BE2C (cell line): ENCODE measurements at regions not wholly inside any gene's neighbourhood (a gene's known extent, or its start where the extent isn't known, plus 50 kb on each side); places are given as distances from the start of the nearest gene placed in this dataset.

Source experiments
- DNase-seq: peaks from one replicate; pipeline ENCODE4 v3.0.0-alpha.2; 2020
- H3K27me3 ChIP-seq: fragments of 250-450 bp; sonication (Bioruptor Pico); 2 replicates; pipeline ENCODE4 v1.5.1; 2020; ENCODE audit warnings: mild to moderate bottlenecking
- H3K36me3 ChIP-seq: fragments of 250-450 bp; sonication (Bioruptor Pico); 2 replicates; pipeline ENCODE4 v1.5.1; 2020; ENCODE audit warnings: mild to moderate bottlenecking
- H3K4me1 ChIP-seq: fragments of 250-450 bp; sonication (Bioruptor Pico); 2 replicates; pipeline ENCODE4 v1.5.1; 2020
- H3K4me3 ChIP-seq: 2 replicates; pipeline ENCODE4 v1.5.1; 2011; ENCODE audit warnings: low read depth, low read length
- H3K9me3 ChIP-seq: fragments of 250-450 bp; sonication (Bioruptor Pico); 2 replicates; pipeline ENCODE4 v1.5.1; 2020
- TF ChIP-seq, protein P1 (sequence below): IDR thresholded peaks from 2 replicates; pipeline ENCODE4 v1.5.1; 2012; ENCODE audit warnings: mild to moderate bottlenecking, low read depth, low read length

- no peak for DNase-seq
- Histone ChIP-seq H3K27me3 (no peaks in the 10 kb centered on the region), H3K4me1 (no peaks in the 10 kb centered on the region), H3K36me3 (no peaks in the 10 kb centered on the region), H3K4me3 (no peak overlapping the region), H3K9me3 (no peaks in the 10 kb centered on the region)
- TF ChIP-seq, protein P1, sequence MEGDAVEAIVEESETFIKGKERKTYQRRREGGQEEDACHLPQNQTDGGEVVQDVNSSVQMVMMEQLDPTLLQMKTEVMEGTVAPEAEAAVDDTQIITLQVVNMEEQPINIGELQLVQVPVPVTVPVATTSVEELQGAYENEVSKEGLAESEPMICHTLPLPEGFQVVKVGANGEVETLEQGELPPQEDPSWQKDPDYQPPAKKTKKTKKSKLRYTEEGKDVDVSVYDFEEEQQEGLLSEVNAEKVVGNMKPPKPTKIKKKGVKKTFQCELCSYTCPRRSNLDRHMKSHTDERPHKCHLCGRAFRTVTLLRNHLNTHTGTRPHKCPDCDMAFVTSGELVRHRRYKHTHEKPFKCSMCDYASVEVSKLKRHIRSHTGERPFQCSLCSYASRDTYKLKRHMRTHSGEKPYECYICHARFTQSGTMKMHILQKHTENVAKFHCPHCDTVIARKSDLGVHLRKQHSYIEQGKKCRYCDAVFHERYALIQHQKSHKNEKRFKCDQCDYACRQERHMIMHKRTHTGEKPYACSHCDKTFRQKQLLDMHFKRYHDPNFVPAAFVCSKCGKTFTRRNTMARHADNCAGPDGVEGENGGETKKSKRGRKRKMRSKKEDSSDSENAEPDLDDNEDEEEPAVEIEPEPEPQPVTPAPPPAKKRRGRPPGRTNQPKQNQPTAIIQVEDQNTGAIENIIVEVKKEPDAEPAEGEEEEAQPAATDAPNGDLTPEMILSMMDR = no peak
Measured at GRCh38 chr2:39511605-39512433, 74.7 kb upstream of the MAP4K3 start.

DNA sequence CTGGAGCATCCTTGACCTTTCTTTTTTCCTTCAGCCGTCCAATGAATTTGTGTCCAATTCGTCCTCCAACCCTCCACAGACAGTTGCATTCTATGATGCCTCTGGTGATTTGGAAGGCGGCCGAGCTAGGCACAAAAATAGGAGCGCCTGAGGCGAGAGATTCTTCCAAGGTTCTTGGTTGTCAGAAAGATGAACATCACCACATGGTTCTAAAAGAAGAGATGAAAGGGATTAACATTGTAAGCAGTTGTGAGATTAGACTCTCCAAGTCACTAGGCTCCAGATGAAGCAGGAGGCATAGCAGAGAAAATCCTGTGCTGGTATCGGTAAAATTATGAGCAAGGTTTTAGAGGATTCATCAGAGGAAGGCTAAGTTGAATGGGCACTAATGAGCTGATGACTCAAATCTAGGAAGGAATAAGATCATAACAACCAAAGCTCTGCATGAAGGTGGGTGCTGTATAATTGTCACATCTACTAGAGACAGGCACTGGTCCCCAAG lies 75.4 kb upstream of the MAP4K3 start:
- no peak overlapping the region for H3K4me3 ChIP-seq
- no peaks in the 10 kb centered on the region for H3K27me3 ChIP-seq
- H3K4me1 ChIP-seq = no peaks in the 10 kb centered on the region
- TF ChIP-seq, protein P1 = no peak
- no peaks in the 10 kb centered on the region for H3K9me3 ChIP-seq
- no peaks in the 10 kb centered on the region for H3K36me3 ChIP-seq
- DNase-seq = no peak

DNA sequence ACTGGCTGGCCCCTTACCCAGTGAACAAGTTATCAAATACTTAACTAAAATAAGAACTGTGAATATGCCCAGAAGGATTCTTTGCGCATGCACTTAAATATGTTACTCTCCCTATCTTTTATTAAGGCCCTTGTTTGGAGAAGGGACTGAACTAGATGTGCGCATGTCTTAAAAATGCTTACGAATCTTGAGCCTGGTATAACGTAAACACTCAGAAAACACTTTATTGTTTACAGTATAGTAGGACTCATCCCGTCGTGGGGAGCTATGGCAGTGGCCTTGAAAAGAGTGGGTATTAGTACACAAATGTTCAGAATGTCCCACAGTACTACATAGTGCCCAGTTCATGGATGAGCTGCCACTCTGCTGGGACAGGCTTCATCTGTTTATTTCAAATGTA lies 75.9 kb upstream of the MAP4K3 start:
- H3K27me3 ChIP-seq = no peaks in the 10 kb centered on the region
- no peak for DNase-seq
- H3K4me3 ChIP-seq = no peak overlapping the region
- H3K4me1 ChIP-seq = no peaks in the 10 kb centered on the region
- TF ChIP-seq, protein P1 = no peak
- H3K36me3 ChIP-seq = no peaks in the 10 kb centered on the region
- no peaks in the 10 kb centered on the region for H3K9me3 ChIP-seq

- TF ChIP-seq, protein P1 = peak; percentile 80
- DNase-seq = peak; percentile 61
- no peaks in the 10 kb centered on the region for H3K4me1 ChIP-seq
Measured at GRCh38 chr2:39513641-39514094, 76.6 kb upstream of the MAP4K3 start.

GRCh38 chr2:39514825-39515224 lies 77.7 kb upstream of the MAP4K3 start:
- Histone ChIP-seq H3K4me1 (no peaks in the 10 kb centered on the region), H3K27me3 (no peaks in the 10 kb centered on the region), H3K9me3 (no peaks in the 10 kb centered on the region), H3K36me3 (no peaks in the 10 kb centered on the region), H3K4me3 (no peak overlapping the region)
- no peak for DNase-seq
- TF ChIP-seq, protein P1 = no peak

More at GRCh38 chr2:39513641-39514094, 76.6 kb upstream of the MAP4K3 start:
- Histone ChIP-seq H3K27me3 (no peaks in the 10 kb centered on the region), H3K9me3 (no peaks in the 10 kb centered on the region), H3K4me3 (no peak overlapping the region), H3K36me3 (no peaks in the 10 kb centered on the region)

GRCh38 chr2:39515273-39515896 lies 78.3 kb upstream of the MAP4K3 start:
- H3K4me1 ChIP-seq = no peaks in the 10 kb centered on the region
- no peaks in the 10 kb centered on the region for H3K9me3 ChIP-seq
- no peak overlapping the region for H3K4me3 ChIP-seq
- TF ChIP-seq, protein P1 = no peak
- no peaks in the 10 kb centered on the region for H3K27me3 ChIP-seq
- no peaks in the 10 kb centered on the region for H3K36me3 ChIP-seq
- no peak for DNase-seq
